HL-60 (cell line): ENCODE measurements at regions not wholly inside any gene's neighbourhood (a gene's known extent, or its start where the extent isn't known, plus 50 kb on each side); places are given as distances from the start of the nearest gene placed in this dataset.

Experiments
- CTCF ChIP-seq: IDR thresholded peaks from one replicate; pipeline ENCODE4 v1.5.1; 2011; ENCODE audit warnings: low read length, control low read depth, inconsistent platforms; ENCODE audit not compliant: insufficient read depth
- GABPA ChIP-seq: IDR thresholded peaks from 2 replicates; pipeline ENCODE4 v1.6.1; 2012; ENCODE audit warnings: low read depth
- POLR2AphosphoS5 ChIP-seq: IDR thresholded peaks from 2 replicates; pipeline ENCODE4 v1.6.1; 2012; ENCODE audit warnings: low read depth
- REST ChIP-seq: IDR thresholded peaks from 2 replicates; pipeline ENCODE4 v1.6.1; 2012; ENCODE audit warnings: low read depth; ENCODE audit not compliant: insufficient replicate concordance
- SPI1 ChIP-seq: IDR thresholded peaks from 2 replicates; pipeline ENCODE4 v1.6.1; 2012; ENCODE audit warnings: low read depth, mild to moderate bottlenecking, borderline replicate concordance

- TF ChIP-seq CTCF (no peak), POLR2AphosphoS5 (no peak), GABPA (no peak), REST (no peak), SPI1 (no peak)
Observed at GRCh38 chr7:114263219-114263618, 151.4 kb upstream of the FOXP2 start.
